C4-2B (cell line): ENCODE measurements at regions not wholly inside any gene's neighbourhood (a gene's known extent, or its start where the extent isn't known, plus 50 kb on each side); places are given as distances from the start of the nearest gene placed in this dataset.

Experiments
- CTCF ChIP-seq: fragments of 450-650 bp; conservative IDR thresholded peaks from 2 replicates; pipeline ENCODE4 v1.5.1; 2017; ENCODE audit warnings: mild to moderate bottlenecking
- ZFX ChIP-seq: fragments of 450-650 bp; IDR thresholded peaks from 2 replicates; pipeline ENCODE4 v1.6.1; 2017

GRCh38 chr1:56188855-56189254 lies 390.5 kb downstream of the PLPP3 start:
- TF ChIP-seq CTCF, result no peak
- TF ChIP-seq ZFX, result no peak
